ENCODE measurements at regions not wholly inside any gene's neighbourhood (a gene's known extent, or its start where the extent isn't known, plus 50 kb on each side); places are given as distances from the start of the nearest gene placed in this dataset.
"Not testable (repeated sequence)": the region's sequence is repeated elsewhere in the genome, so short reads cannot be mapped to it uniquely, and the experiment has no call there.

DNA sequence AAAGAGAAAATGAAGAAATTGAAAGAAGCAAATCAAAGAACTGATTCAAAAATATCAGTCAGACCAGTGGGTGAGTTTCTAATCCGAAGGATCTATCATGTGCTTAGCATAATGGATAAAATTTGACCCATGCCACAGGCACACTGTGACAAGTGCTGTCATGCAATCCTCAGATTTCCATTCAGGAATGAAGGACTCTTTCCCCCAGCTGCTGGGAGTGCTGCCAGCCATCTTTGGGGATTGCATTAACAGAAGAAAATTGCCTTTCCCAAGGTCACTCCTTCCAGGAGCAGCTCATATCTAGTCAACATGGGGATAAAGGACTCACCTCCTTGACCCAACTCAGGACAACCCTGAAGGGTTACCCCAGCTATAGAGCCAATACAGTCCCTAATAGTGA is 316.7 kb upstream of the TBX18 start:
- DNase-seq (ENCODE audit: low read depth in 2 of 2), result no peak

DNA sequence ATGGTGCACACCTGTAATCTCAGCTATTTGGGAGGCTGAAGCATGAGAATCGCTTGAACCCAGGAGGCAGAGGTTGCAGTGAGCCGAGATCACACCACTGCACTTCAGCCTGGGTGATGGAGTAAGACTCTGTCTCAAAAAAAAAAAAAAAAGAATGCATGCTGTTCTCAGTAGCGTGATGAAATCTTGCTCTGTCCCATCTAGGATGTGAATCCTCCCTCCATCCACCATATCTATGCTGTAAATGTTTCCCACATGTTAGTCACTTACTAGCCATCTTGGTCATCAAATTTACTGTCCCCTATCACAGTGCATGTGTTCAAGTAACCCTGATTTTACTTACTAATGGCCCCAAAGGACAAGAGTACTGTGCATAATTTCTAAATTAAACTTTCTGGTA is 315.4 kb upstream of the TBX18 start:
- no peak for DNase-seq (ENCODE audit: low read depth in 2 of 2)

DNA sequence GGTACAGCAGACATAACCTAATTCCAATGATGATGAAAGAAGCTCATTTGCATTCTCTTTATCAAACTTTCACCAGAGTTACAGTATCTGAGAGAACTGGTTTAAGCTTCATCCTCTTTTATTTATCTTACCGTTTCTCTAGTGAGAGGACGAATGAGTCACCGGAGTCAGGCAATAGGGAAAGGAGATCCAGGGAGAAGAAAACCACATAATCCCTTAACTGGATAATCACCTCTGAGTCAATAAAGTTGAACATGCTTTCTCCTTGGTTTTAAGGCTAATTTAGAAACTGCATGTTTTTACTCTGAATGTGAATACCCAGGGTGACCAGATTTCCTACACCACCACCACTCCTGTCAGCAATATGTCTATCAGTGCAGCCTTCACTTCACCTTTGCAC is 313.7 kb upstream of the TBX18 start:
- DNase-seq (ENCODE audit: low read depth in 2 of 2), result no peak

DNA sequence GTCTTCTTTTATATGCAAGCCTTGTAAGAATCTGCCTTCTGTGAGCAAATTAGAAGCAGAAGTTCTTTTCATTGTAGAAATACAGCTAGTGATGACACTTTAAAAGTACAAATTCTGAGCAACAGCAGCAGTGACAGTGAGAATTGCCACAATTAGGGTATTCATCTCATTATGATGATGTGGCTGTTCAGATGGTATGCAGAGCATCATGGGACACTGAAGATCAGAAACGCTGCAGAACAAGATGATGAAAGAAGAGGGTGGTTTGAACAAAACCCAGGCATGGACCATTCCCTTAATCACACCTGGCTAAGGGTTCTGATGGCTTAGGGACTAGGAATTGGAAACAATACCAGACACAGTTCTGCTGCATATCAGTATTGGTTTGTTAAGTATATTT is 312.7 kb upstream of the TBX18 start:
- no peak for DNase-seq (ENCODE audit: low read depth in 2 of 2)

DNA sequence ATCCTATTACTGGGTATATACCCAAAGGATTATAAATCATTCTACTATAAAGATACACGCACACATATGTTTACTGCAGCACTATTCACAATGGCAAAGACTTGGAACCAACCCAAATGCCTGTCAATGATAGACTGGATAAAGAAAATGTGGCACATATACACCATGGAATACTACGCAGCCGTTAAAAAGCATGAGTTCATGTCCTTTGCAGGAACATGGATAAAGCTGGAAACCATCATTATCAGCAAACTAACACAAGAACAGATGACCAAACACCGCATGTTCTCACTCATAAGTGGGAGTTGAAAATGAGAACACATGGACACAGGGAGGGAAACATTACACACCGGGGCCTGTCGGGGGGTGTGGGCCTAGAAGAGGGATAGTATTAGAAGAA is 307.4 kb upstream of the TBX18 start:
- DNase-seq (ENCODE audit: low read depth in 2 of 2), result not testable (repeated sequence)

DNA sequence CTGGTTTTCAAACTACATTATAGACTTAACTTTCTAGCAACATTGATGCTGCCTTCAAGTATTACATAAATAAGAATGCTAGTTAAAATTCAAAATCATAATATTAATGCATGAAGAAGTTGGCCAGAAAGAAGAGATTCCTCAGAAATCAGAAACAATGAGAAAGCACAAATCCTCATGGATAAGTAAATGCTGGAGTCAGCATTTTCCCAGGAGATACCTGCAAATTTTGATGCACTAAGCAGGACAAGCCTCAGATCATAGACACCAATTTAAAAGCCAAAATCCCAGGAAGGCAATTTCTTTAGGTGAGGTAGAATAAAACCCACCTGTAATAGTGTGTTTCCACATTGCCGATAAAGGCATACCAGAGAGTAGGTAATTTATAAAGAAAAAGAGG is 305.2 kb upstream of the TBX18 start:
- no peak for DNase-seq (ENCODE audit: low read depth in 2 of 2)

DNA sequence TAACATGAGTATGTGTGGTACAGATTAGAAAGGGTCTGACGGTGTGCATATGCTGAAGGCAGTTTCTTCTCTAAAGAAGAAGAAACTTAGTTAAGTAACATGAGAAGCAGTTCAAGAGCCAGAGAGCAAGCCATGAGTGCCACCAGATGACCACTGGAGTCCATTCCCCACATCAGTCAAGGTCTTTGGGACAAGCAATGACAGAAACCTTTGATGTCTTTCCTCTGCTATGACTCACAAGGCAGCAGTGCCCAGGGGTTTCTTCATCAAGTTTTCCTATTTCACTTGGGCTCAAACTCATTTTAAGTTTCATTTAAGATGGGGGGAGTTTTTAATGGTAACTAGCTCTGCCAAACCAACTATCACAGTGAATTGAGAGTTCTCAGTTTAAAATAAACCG is 303.8 kb upstream of the TBX18 start:
- DNase-seq (ENCODE audit: low read depth in 2 of 2), result no peak

DNA sequence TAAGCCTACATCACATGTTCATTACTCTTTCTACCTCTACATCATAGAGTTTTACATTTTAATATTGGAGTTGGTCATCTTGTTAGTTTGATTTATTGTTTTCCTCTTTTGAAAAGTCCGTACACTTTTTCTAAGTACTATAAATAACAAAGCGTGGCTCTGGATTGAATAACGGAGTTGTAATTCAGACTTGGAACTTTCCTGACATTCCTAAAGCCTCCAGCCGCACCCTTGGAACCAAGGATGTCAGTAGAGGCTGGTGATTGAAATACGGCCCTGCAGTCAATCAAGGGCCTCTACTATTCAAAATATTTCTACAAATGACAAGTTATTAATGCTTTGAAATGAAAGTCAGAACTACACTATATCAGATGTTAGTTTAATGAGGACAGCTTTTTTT is 301.9 kb upstream of the TBX18 start:
- DNase-seq (ENCODE audit: low read depth in 2 of 2), result no peak

DNA sequence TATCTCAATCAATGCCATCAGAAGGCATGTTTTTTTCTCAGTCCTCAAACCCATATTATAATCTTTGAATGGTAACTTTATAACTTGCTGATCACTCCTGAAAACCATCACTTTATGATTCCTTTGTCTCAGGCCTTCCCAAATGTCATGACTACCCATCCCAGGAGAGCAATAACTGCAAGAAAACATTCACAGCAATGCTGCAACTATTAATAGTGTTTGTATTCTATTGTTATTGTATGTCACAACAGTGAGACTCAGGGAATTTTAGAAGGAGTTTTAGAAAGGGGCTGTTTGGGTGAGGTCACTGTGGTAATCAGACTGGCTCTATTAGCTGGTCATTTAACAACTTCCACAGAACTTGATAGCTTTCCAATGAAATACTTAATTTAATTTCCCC is 301.4 kb upstream of the TBX18 start:
- DNase-seq (ENCODE audit: low read depth in 2 of 2), result no peak

DNA sequence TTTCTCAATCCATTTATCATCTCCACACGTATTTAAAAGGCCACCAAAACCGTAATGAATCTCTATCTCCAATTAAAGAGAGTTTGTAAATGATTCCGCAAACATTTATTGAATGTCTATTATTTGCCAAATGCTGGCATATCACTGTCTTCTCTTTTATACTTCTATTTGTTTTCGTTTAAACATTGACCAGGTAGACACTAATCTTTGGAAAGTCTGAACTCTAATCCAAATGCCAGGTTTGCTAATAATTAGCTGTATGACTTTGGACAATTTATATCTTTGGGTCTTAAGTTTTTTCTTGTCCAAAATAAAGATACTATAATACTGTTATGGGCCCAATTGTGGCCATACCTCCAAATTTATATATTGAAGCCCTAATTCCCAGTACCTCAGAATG is 299.2 kb upstream of the TBX18 start:
- DNase-seq (ENCODE audit: low read depth in 2 of 2), result no peak

DNA sequence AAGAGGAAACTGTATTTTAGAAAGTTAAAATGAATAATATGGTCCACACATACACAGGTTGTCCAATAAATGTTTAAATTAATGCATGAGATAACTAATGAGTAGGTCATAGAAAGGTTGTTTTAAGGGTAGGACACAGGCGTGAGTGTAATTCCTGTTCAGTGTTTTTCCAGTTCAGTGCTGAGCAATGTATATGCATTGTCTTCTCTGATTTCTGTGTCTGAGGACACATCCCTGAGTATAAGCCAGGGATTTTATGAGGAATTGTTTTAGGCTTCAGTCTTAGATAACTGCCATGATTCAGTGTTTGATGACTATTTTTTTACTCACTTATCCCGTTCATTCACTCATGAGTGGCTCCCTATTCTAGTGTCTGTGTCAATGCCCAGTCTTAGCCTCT is 298.5 kb upstream of the TBX18 start:
- no peak for DNase-seq (ENCODE audit: low read depth in 2 of 2)

DNA sequence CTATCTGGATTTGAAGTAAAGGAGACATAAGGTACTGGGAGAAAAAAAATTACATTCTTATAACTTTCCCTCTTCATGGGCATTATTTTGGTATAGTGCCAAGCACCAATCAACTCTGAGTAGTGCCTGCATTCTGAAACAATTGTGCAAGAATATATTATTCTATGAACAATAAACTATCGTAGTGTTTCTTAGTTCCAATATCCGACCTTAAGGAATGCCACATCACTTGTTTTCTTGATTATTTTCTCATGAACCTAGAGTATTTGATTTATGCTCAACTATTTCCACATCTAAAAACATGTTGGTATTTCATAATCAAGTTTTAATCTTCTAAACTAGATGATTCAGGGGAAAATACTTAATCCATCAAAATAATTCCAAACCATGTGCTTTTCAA is 294.4 kb upstream of the TBX18 start:
- DNase-seq (ENCODE audit: low read depth in 2 of 2), result no peak

DNA sequence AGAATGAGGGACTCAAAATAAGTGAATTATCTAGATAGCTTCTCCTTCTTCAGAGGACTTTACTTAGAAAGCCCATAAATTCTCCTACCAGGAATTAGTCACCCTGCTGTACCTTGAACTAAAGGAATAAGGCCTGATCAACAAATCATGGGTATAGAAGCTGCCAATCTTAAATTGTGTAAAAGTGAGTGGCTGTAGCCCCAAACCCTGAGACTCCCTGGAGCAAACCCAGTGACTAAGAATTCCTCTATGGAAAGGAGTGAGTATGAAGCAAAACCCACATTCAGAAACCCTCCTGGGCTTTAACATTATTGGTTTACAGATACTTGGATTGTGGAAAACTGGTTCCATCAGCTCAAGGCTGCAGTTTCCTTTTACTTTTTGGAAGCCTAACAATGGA is 285.8 kb upstream of the TBX18 start:
- no peak for DNase-seq (ENCODE audit: low read depth in 2 of 2)

DNA sequence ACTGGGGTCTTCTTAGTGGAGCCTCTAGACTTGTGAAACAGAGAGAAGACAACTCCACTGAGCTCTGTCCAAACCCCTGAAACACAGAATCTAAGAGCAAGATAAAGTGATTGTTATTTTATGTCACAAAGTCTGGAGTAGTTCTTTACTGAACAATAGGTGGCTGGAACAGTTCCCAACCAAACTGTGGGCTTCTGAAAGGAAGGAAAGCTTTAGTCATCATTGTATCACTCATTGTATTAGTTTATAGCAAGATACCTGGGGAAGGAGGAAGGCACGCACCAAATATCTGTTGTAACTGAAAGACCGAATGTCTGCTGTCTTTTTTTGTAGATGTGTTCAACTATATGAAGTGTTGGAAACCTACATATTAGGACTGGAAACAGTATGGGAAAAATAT is 284.9 kb upstream of the TBX18 start:
- no peak for DNase-seq (ENCODE audit: low read depth in 2 of 2)

DNA sequence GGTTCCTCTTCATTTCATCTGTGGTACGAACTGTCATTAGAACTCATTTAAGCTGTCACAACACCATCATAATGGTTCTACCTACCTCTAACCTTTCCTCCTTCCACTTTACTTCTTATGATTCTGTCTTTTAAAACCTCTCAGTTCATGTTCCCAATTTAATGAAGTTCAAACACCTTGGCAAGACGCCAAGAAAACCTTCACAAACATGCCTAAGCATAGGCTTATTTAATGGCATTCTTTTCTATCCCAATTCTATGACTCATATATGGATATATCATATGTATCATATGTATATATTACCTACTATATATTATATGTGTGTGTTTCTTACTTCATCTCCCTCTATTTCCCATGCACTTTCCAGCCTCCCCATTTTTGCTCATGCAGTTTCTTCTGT is 283.4 kb upstream of the TBX18 start:
- DNase-seq (ENCODE audit: low read depth in 2 of 2), result no peak

DNA sequence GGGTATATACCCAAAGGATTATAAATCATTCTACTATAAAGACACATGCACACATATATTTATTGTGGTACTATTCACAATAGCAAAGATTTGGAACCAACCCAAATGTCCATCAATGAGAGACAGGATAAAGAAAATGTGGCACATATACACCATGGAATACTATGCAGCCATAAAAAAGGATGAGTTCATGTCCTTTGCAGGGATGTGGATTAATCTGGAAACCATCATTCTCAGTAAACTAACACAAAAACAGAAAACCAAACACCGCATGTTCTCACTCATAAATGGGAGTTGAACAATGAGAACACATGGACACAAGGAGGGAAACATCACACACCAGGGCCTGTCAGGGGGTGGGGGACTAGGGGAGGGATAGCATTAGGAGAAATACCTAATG is 281.4 kb upstream of the TBX18 start:
- not testable (repeated sequence) for DNase-seq (ENCODE audit: low read depth in 2 of 2)

DNA sequence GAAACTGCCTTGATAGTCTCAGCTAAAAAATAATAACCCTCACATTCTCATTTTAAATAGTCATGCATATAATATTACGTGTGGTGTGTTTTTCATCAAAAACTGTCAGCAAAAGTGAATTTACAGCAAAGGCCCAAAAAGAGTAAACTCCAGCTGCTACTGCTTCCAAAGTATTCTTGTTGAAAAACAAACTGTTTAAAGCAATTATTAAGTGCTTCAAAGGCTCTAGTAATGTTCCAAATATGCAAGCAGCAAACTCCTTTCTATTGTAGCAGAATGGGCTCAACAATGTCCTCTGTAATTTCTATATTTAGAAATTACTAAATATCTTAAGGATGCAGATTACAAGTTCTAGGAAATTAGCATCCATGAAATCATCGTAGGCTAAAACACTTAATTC is 280.0 kb upstream of the TBX18 start:
- no peak for DNase-seq (ENCODE audit: low read depth in 2 of 2)

DNA sequence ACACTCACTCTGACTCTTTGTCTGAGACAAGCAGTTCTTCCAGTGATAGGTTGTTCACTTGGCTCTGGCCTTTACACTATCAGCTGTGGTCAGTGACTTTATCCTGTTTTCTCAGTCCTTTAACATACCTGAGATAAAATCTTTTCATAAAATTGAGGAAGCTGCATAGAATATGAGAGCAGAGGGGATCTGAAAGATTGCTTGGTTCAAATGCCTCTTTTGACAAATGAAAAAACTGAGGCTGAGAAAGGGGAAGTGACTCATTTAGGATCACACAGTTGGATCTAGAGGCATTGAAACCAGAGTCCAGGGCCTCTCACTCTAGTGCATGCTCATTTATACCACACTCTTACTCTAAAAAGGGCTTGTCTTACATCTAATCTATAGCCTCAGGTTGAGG is 277.0 kb upstream of the TBX18 start:
- DNase-seq (ENCODE audit: low read depth in 2 of 2), result no peak

DNA sequence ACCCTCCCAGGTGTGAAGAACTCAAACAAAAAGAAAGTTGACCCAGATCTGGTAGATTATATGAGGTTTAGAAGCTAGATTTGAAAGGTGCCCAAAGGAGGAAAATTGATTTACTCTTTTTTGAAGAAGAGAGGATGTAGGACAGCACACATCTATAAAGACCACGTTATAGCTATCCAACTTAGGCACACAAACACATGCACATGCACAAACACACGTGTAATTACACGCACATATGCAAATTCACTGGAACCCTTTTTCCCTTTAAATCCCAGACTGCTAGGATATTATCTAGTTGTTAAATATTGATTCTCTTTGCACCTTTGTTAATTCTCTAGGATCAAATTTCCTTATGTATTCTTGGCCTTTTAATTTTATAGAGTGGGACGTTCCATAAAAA is 272.8 kb upstream of the TBX18 start:
- DNase-seq (ENCODE audit: low read depth in 2 of 2), result no peak

DNA sequence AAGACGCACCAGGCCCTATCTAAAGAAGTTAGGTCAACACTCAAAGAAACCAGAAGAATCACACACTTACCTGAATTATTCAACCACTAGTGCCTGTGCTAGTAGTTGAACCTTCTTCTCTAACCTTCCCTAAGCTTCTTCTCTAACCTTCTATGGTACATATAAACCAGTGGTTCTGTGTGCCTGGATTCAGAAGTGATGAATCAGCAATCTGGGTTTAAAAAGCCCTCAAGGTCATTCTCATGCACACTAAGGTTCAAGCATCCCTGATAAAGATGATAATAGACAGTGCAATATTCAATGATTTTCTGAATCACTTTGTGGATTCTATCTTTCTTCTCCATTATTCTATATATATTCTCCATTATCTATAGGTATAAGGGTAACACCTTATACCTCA is 271.4 kb upstream of the TBX18 start:
- no peak for DNase-seq (ENCODE audit: low read depth in 2 of 2)

DNA sequence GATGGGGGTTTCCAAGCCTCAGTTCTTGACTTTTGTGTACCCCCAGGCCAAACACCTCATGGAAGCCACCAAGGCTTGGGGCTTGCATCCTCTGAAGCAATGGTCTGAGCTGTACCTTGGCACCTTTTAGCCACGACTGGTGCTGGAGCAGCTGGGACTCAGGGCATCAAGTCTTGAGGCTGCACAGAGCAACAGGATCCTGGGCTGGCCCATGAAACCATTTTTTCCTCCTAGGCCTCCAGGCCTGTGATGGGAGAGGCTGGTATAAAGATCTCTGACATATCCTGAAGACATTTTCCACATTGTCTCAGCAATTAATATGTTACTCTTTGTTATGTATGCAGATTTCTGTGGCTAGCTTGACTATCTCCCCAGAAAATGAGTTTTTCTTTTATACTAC is 269.1 kb upstream of the TBX18 start:
- DNase-seq (ENCODE audit: low read depth in 2 of 2), result no peak

DNA sequence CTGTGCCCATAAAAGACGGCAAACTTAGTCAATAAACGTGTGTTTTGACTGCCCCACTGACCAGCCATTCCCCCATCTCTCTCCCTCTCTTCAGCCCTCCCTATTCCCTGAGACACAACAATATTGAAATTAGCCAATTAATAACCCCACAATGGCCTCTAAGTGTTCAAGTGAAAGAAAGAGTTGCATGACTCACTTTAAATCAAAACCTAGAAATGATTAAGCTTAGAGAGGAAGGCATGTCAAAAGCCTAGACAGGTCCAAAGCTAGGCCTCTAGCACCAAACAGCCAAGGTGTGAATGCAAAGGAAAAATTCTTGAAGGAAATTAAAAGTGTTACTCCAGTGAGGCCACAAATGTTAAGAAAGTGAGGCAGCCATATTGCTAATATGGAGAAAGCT is 261.6 kb upstream of the TBX18 start:
- no peak for DNase-seq (ENCODE audit: low read depth in 2 of 2)

DNA sequence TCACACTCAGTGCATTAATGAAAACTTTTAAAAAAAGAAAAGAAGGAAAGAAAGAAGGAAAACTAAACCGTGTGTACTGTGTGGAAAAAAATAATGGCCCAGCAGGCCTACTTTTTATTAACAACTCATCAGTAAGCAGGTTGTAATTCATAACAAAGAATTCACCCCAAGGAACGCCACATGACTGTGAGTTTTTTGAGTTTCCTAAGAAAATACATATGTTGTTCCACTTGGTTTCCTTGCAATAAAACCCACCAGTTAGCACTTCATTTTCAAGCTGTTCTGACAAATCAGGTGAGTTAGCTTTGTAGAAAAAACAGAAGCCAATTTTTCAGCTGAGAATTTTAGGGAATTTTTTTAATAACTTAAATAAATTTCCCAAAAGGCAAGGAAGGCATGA is 259.3 kb upstream of the TBX18 start:
- DNase-seq (ENCODE audit: low read depth in 2 of 2), result no peak

DNA sequence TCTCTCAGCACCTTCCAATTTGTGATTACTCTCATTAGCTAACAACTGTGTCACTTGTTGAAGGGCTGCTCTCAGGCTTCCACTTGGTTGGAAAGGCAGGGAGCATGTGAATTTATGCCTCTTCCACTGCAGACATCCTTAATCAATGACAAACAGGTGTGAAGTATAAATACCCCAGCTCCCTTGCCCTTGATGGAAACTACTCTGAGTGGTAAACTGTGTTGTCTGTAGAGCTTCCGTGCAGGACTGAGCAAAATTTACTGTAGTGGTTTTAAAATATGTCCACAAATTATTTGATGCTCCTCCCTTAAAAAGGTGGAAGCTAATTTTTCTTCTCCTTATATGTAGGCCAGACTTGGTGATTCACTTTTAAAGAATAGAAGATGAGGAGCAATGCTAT is 253.0 kb upstream of the TBX18 start:
- DNase-seq (ENCODE audit: low read depth in 2 of 2), result no peak

DNA sequence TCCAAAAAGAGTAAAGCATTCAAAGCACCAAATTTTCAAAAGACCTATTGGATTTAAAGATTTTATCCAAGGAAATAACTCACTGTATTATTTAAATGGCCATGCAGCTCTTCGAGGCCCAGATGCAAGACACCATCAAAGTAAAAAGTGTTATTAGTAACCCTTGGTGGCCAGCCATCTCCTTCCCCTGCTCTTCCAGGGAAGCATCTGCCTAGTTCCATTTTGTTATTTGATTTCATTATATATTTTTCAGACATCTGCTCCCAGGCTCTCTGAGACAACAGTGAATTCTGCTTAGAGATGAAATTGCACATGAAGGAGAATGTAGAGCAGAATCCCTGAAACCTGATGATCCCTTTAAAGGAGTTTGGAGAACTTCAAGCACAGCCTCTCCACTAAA is 252.3 kb upstream of the TBX18 start:
- DNase-seq (ENCODE audit: low read depth in 2 of 2), result no peak

All from stimulated activated CD4-positive, alpha-beta T cell treated with anti-CD3 and anti-CD28 coated beads, Interleukin-1b, Interleukin-23, amount 100 ng/mL, for 4 hours (primary cell).